ENCODE measurements at regions not wholly inside any gene's neighbourhood (a gene's known extent, or its start where the extent isn't known, plus 50 kb on each side); places are given as distances from the start of the nearest gene placed in this dataset.

DNA sequence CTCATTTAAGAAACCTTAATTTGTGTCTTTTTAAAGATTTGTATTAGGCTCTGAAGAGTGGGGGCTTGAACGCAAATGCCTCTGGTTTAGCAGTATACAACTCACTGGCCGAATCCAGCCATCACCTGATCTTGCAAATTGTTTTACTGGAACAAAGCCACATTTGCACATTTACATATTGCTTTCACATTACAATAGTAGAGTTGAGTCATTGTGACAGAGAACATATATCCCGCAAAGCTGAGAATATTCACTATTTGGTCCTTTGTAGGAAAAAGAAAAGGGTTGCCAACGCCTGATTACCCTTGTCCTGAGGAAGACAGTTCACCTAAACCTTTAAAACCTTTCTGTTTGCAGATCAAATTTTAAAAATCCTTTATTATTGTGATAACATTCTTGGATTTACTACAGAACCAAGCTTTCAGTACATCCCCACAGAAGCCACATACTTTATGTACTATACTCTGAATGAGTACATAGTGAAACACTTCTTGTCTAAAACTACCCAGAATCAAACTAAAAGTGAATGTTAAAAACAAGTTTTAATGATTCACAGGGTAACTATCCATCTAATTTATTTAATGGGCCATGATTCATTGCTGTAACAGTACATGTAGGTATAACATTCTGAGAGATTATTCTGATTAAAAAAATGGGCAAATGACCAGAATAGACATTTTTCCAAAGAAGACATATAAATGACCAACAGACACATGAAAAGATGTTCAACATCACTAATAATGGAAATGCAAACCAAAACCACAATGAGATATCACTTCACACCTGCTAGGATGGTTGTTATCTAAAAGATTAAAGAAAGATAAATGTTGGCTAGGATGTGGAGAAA, 161.0 kb downstream of the SLC25A46 start:
- TF ChIP-seq, protein P1, sequence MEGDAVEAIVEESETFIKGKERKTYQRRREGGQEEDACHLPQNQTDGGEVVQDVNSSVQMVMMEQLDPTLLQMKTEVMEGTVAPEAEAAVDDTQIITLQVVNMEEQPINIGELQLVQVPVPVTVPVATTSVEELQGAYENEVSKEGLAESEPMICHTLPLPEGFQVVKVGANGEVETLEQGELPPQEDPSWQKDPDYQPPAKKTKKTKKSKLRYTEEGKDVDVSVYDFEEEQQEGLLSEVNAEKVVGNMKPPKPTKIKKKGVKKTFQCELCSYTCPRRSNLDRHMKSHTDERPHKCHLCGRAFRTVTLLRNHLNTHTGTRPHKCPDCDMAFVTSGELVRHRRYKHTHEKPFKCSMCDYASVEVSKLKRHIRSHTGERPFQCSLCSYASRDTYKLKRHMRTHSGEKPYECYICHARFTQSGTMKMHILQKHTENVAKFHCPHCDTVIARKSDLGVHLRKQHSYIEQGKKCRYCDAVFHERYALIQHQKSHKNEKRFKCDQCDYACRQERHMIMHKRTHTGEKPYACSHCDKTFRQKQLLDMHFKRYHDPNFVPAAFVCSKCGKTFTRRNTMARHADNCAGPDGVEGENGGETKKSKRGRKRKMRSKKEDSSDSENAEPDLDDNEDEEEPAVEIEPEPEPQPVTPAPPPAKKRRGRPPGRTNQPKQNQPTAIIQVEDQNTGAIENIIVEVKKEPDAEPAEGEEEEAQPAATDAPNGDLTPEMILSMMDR (IDR thresholded peaks at IDR 0.05) = no peak

DNA sequence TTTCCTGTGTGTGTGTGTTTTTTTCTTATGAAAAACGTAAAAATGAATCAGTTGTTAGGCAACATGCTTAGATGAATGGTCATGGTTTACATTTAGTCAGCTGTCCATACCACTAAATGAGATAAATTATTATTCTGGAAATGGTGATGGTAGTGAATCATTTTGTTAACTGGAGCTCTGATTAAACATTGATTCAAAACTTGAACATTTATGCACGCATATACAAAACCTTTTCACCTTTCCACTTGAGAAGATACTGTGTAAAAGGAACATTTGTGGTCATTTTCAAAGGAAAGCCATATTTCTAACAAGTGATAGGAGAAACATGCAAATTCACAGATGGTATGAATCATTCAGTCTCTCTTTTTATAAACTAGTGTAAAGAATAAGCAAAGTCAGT, 162.0 kb downstream of the SLC25A46 start:
- TF ChIP-seq, protein P1 (IDR thresholded peaks at IDR 0.05) = no peak

DNA sequence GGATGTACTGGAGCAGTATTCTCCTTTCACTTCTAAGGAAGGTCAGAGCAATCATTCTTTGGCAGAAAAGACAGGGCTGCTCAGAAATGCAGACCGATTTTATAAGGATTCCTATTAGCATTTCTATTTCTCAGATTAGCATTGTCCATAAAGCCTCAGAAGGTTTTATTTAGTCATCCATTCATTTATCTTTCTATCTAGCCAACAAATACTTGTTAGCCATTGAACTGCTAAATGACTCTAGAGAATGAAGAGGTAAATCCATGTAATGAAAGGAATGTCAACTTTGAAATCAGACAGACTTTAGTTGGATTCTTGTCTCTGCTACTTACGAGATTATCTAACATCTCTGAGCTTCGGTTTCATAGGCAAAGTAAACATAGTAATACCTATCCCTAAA, 165.2 kb downstream of the SLC25A46 start:
- TF ChIP-seq, protein P1 (IDR thresholded peaks at IDR 0.05) = no peak

DNA sequence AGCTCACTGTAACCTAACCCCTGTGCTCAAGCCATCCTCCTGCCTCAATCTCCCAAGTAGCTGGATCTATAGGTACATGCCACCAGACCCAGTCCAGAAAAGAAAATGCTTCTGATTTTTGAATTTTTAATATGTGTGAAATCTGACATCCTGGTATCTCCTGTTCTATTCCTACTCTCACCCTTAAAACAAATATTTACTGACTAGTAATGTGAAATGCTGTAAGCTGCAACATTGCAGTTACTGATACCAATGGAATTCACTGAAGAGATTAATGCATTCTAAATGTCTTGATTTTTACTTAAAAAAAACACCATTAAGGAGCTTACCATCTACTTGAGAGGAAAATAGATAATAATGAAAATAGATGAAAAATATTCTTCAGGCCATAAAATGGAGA, 162.7 kb upstream of the TSLP start:
- TF ChIP-seq, protein P1 (IDR thresholded peaks at IDR 0.05) = no peak

DNA sequence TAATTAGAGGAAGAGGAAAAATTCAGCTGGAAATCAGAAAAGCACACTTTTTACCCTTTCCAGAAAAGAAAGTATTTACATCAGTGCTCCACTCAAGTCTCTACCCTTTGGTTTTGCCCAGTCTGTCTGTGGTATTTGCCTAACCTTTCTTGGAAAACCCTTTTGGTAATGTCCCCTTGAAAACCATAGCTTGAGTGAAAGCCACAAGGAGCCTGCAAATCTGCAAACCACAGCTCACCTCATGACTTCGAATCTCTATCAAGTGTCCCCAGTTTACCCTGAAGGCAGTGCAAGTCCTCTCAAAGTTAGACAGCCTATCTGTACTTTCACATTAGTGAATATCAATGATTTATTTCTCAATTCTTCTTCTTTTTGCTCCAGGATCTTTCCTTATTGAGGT, 162.1 kb upstream of the TSLP start:
- TF ChIP-seq, protein P1 (IDR thresholded peaks at IDR 0.05) = no peak

DNA sequence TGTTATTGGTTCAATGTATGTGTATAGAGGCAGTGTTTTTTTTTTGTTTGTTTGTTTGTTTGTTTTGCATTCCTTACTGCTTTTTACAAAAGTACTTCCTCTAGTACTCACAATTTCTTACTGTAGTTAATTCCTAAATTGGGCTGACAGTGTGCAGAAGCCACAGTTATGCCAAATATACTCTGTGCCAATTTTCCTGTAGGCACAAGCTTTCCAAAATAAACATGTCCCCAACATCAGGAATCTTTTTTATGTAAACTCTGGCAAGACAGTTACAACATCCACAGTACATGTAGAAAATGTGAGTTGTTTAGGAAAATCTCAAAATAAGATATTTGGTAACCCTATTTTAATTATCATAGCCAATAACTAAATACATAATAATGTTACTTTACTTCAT, 161.6 kb upstream of the TSLP start:
- TF ChIP-seq, protein P1 (IDR thresholded peaks at IDR 0.05) = no peak

DNA sequence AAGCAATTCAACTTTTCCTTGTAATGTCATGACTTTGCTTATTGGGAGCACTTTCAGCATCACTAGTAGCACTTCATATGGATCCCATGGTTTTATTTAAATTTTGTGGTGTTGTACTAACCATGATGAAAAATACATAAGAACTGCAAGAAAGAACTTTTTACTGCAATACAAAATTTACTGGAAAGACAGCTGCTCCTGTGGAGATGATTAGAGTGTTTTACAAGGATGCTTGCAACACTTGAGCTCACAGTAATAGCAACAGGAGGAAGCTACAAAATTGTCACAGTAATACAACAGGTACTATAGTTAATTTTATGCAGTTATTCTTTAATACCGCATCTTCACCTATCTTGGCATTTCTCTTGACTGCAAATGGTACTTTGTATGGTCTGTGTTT, 158.3 kb upstream of the TSLP start:
- TF ChIP-seq, protein P1 (IDR thresholded peaks at IDR 0.05) = no peak
